ENCODE measurements at regions not wholly inside any gene's neighbourhood (a gene's known extent, or its start where the extent isn't known, plus 50 kb on each side); places are given as distances from the start of the nearest gene placed in this dataset.

GRCh38 chr6:4489538-4489937 lies 286.7 kb upstream of the CDYL start:
- TF ChIP-seq CTCF (IDR thresholded peaks at IDR 0.05): no peak
- no peak for ATAC-seq (ENCODE audit: low FRiP score)
- DNase-seq (ENCODE audit: low spot score): no peak

GRCh38 chr6:4488389-4488788 lies 287.8 kb upstream of the CDYL start:
- no peak for ATAC-seq (ENCODE audit: low FRiP score)
- DNase-seq (ENCODE audit: low spot score): no peak
- no peak for TF ChIP-seq CTCF (IDR thresholded peaks at IDR 0.05)

- DNase-seq (ENCODE audit: low spot score) (no peak), ATAC-seq (ENCODE audit: low FRiP score) (no peak)
- TF ChIP-seq CTCF (IDR thresholded peaks at IDR 0.05): no peak
Measured at GRCh38 chr6:4487538-4487937, 288.7 kb upstream of the CDYL start.

- ATAC-seq (ENCODE audit: low FRiP score) (no peak), DNase-seq (ENCODE audit: low spot score) (no peak)
- TF ChIP-seq CTCF (IDR thresholded peaks at IDR 0.05): no peak
Measured at GRCh38 chr6:4486568-4487315, 289.5 kb upstream of the CDYL start.

GRCh38 chr6:4485735-4486134 lies 290.5 kb upstream of the CDYL start:
- ATAC-seq (ENCODE audit: low FRiP score) (no peak), DNase-seq (ENCODE audit: low spot score) (no peak)
- no peak for TF ChIP-seq CTCF (IDR thresholded peaks at IDR 0.05)

GRCh38 chr6:4482461-4482860 lies 293.7 kb upstream of the CDYL start:
- no peak for TF ChIP-seq CTCF (IDR thresholded peaks at IDR 0.05)
- no peak for ATAC-seq (ENCODE audit: low FRiP score)
- no peak for DNase-seq (ENCODE audit: low spot score)
